B cell (primary cell): ENCODE measurements at regions not wholly inside any gene's neighbourhood (a gene's known extent, or its start where the extent isn't known, plus 50 kb on each side); places are given as distances from the start of the nearest gene placed in this dataset.

Experiments
- ATAC-seq: fragments of 200-7000 bp; cut with Tn5 transposase; one replicate; pipeline ENCODE4 v1.10.0; 2021; ENCODE audit warnings: low read depth, mild to moderate bottlenecking, moderate number of reproducible peaks, moderate library complexity
- CTCF ChIA-PET: fragments of 350-600 bp; sonication (Branson Sonifier 250); formaldehyde crosslinking; loops from one replicate; lab custom pipeline; 2021; ENCODE audit warnings: antibody characterized with exemption, inconsistent platforms; lab: Charles Lee
- POLR2A ChIA-PET: fragments of 350-600 bp; sonication (Branson Sonifier 250); formaldehyde crosslinking; loops from one replicate; lab custom pipeline; 2021; ENCODE audit warnings: antibody characterized with exemption; lab: Charles Lee
- DNase-seq: peaks from one replicate; pipeline ENCODE4 v3.0.0; 2013
- H2AFZ ChIP-seq: 2 replicates; pipeline ENCODE4 v1.6.1; 2012; ENCODE audit warnings: mild to moderate bottlenecking, low read depth, low read length; ENCODE audit not compliant: insufficient read depth, poor library complexity, severe bottlenecking
- H3K27ac ChIP-seq, 2 donors: 1 replicate in 1 of 2; 2 replicates in 1 of 2; pipeline ENCODE4 v1.5.1; 2012 to 2013; ENCODE audit warnings: low read length in 2 of 2, mild to moderate bottlenecking in 2 of 2, moderate library complexity in 1 of 2
- H3K27me3 ChIP-seq, 4 experiments: fragments of 200-600 bp in 1 of 4; sonication (generic) in 1 of 4; replicated peaks in 1 of 4; 1 replicate in 2 of 4; 2 replicates in 2 of 4; pipeline versions ENCODE4 v1.6.1 to v1.7.0; 2013 to 2016; ENCODE audit warnings: low read length in 3 of 4, mild to moderate bottlenecking in 2 of 4, mixed read lengths in 1 of 4, moderate library complexity in 1 of 4; ENCODE audit not compliant: insufficient read depth in 4 of 4, control insufficient read depth in 3 of 4; ENCODE audit errors: control extremely low read depth in 1 of 4
- H3K36me3 ChIP-seq, 2 experiments: replicated peaks in 1 of 2; 1 replicate in 1 of 2; 2 replicates in 1 of 2; pipeline versions ENCODE4 v1.6.1 to v1.7.1; 2013; ENCODE audit warnings: low read length in 1 of 2; ENCODE audit not compliant: insufficient read depth in 2 of 2, control insufficient read depth in 1 of 2; ENCODE audit errors: control extremely low read depth in 1 of 2, extremely low read depth in 1 of 2
- H3K4me1 ChIP-seq, 2 donors: fragments of 200-600 bp in 1 of 2; sonication (generic) in 1 of 2; 1 replicate in 1 of 2; 2 replicates in 1 of 2; pipeline versions ENCODE4 v1.5.1 to v1.6.1; 2013 to 2017; ENCODE audit warnings: low read length in 2 of 2; ENCODE audit not compliant: control insufficient read depth in 2 of 2, insufficient read depth in 2 of 2
- H3K4me2 ChIP-seq: replicated peaks from 2 replicates; pipeline ENCODE3; 2012; ENCODE audit warnings: mild to moderate bottlenecking, low read depth, low read length; ENCODE audit not compliant: poor library complexity, severe bottlenecking
- H3K4me3 ChIP-seq, 5 experiments: fragments of 200-600 bp in 1 of 5; sonication (generic) in 1 of 5; 1 replicate in 3 of 5; 2 replicates in 2 of 5; pipeline versions ENCODE4 v1.5.1 to v1.7.0; 2011 to 2016; ENCODE audit warnings: low read length in 4 of 5, mild to moderate bottlenecking in 4 of 5, low read depth in 2 of 5, control low read depth in 1 of 5, moderate library complexity in 1 of 5; ENCODE audit not compliant: insufficient read depth in 1 of 5; ENCODE audit errors: control extremely low read depth in 1 of 5, extremely low read depth in 1 of 5
- H3K79me2 ChIP-seq: fragments of 200-600 bp; sonication (generic); one replicate; pipeline ENCODE4 v1.6.0; 2016; ENCODE audit warnings: low read length; ENCODE audit not compliant: control insufficient read depth, insufficient read depth
- H3K9ac ChIP-seq: fragments of 200-600 bp; sonication (generic); 2 replicates; pipeline ENCODE4 v1.6.1; 2017; ENCODE audit warnings: mild to moderate bottlenecking, low read length, moderate library complexity
- H3K9me3 ChIP-seq, 3 donors: one replicate each; pipeline versions ENCODE4 v1.6.1 to v1.7.1; 2013; ENCODE audit warnings: low read length in 2 of 3; ENCODE audit not compliant: control insufficient read depth in 2 of 3, insufficient read depth in 1 of 3; ENCODE audit errors: control extremely low read depth in 1 of 3
- H4K20me1 ChIP-seq: 2 replicates; pipeline ENCODE4 v1.6.0; 2012; ENCODE audit warnings: mild to moderate bottlenecking, low read length; ENCODE audit not compliant: insufficient read depth, control insufficient read depth, poor library complexity, severe bottlenecking
- H3K27ac Mint-ChIP-seq: one replicate; pipeline ENCODE4 v1.8.0; 2021; ENCODE audit warnings: mixed read lengths
- H3K27me3 Mint-ChIP-seq: one replicate; pipeline ENCODE4 v1.8.0; 2021; ENCODE audit warnings: mixed read lengths
- H3K4me1 Mint-ChIP-seq: one replicate; pipeline ENCODE4 v1.8.0; 2021; ENCODE audit warnings: mixed read lengths
- H3K4me3 Mint-ChIP-seq: one replicate; pipeline ENCODE4 v1.8.0; 2021; ENCODE audit warnings: mixed read lengths
- H3K9me3 Mint-ChIP-seq: one replicate; pipeline ENCODE4 v1.8.0; 2022; ENCODE audit warnings: mixed read lengths; ENCODE audit not compliant: insufficient read depth
- EZH2 ChIP-seq: IDR thresholded peaks from 2 replicates; pipeline ENCODE4 v1.6.1; 2012; ENCODE audit warnings: borderline replicate concordance, low read depth, mild to moderate bottlenecking, moderate library complexity, low read length; ENCODE audit not compliant: insufficient read depth, poor library complexity, severe bottlenecking
- WGBS: methylation state at CpG from one replicate; pipeline ENCODE4 v1.1.5; 2013; ENCODE audit warnings: missing lambda C conversion rate; ENCODE audit not compliant: insufficient coverage; 5-methylcytosine and 5-hydroxymethylcytosine counted together
- intact Hi-C: fragments of 100-400 bp; cut with micrococcal nuclease; formaldehyde crosslinking; loops from one replicate; pipeline ENCODE4 v1.10.0; 2022
- TF ChIP-seq, protein P1 (sequence below): fragments of 200-600 bp; IDR thresholded peaks from one replicate; pipeline ENCODE4 v1.8.0; 2022; ENCODE audit warnings: antibody characterized with exemption, mild to moderate bottlenecking

DNA sequence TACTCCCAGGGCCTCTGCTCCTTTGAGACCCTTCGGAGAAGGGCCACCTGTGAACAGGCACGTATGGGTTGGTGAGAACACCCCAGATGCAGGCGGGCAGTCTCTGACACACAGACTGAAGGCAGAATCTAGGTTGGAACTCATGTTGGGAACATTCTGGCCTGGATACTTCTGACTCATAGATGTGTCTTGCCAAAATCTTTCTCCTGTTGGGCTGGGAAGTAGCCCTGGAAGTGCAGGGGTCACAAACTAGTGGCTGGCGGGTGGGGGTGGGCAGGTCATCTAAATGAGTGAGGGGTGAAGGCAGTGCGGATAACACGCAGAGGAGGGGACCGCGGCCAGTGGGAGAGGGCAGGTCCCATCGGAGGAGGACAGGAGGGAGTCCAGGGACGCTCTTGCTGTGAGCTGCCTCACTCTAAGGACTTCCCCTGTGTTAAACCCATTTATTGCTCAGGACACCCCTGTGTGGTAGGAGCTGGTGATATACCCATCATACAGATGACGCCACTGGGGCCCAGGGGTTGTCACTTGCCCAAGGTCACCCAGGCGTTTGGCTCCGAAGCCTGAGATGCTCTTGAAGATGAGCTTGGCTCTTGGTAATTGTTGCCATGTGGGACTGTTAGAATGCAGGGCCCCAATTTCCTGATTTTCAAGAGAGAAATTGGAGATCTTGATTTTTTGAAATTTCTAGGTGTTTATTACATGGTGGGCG, 181.0 kb downstream of the PTPRU start:
- Mint-ChIP-seq H3K4me3 (no peak overlapping the region), H3K9me3 (no peaks in the 10 kb centered on the region), H3K4me1 (no peaks in the 10 kb centered on the region), H3K27ac (no peak overlapping the region), H3K27me3 (peaks cover 28% of the 10 kb centered on the region)
- TF ChIP-seq EZH2 = no peak
- TF ChIP-seq, protein P1, sequence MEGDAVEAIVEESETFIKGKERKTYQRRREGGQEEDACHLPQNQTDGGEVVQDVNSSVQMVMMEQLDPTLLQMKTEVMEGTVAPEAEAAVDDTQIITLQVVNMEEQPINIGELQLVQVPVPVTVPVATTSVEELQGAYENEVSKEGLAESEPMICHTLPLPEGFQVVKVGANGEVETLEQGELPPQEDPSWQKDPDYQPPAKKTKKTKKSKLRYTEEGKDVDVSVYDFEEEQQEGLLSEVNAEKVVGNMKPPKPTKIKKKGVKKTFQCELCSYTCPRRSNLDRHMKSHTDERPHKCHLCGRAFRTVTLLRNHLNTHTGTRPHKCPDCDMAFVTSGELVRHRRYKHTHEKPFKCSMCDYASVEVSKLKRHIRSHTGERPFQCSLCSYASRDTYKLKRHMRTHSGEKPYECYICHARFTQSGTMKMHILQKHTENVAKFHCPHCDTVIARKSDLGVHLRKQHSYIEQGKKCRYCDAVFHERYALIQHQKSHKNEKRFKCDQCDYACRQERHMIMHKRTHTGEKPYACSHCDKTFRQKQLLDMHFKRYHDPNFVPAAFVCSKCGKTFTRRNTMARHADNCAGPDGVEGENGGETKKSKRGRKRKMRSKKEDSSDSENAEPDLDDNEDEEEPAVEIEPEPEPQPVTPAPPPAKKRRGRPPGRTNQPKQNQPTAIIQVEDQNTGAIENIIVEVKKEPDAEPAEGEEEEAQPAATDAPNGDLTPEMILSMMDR = no peak
- intact Hi-C loops = no loop called here
- CTCF ChIA-PET = no interaction called here
- H3K4me2 ChIP-seq = no peak overlapping the region
- no peaks in the 10 kb centered on the region for H3K79me2 ChIP-seq
- DNase-seq (no peak), ATAC-seq (no peak)
- H2AFZ ChIP-seq = no peak overlapping the region
- H3K4me3 ChIP-seq = no peak overlapping the region
- POLR2A ChIA-PET = no interaction called here
- H3K27me3 ChIP-seq = no peaks in the 10 kb centered on the region
- 84% methylated on average over 8 of the region's 14 CpGs for WGBS
- no peaks in the 10 kb centered on the region for H4K20me1 ChIP-seq
- no peaks in the 10 kb centered on the region for H3K4me1 ChIP-seq
- H3K36me3 ChIP-seq = no peaks in the 10 kb centered on the region
- H3K9me3 ChIP-seq = no peaks in the 10 kb centered on the region
- H3K27ac ChIP-seq = no peak overlapping the region
- no peak overlapping the region for H3K9ac ChIP-seq

DNA sequence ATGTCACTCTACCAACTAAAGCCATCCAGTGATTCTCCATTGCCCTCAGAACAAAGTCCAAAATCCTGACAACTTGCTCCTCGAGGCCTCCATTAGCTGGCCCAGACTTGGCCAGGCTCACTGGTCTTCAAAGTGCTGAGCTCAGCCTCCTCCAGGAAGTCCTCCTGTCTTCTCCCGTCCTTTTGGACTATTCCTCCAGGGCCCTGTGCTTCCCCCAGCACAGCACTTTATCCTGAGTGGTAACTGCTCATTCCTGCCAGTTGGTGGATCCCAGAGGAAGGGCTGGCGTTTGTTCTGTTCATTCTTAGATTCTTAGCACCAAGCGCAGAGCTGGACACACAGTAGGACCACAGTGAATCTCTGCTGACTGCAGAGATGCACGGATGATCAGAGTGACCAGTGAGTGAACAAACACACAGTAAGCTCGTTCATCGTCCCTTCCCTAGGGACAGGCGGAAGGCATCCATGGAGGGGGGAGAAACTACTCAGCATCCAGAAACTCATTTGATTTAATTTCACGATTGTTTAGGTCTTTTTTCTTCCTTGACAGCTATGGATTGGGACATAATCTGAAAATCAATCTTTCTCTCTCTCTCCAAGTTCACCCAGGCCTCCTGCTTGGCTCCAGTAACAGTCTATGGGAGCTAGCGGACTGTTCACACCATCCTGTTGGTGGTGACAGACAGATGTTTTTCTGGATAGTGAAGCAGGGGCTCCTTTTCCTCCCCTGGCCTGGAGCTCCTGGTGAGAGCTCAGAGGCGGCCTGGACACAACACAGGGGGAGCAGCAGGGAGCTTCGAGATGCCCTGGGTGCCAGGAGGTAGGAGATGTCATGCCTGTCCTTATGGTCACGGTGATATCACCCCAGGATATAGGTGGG, 180.2 kb downstream of the PTPRU start:
- ATAC-seq (no peak), DNase-seq (no peak)
- Histone ChIP-seq H3K36me3 (no peaks in the 10 kb centered on the region), H3K4me2 (no peak overlapping the region), H3K9me3 (no peaks in the 10 kb centered on the region), H2AFZ (no peak overlapping the region), H3K27ac (no peak overlapping the region), H3K9ac (no peak overlapping the region), H3K4me1 (no peaks in the 10 kb centered on the region), H3K79me2 (no peaks in the 10 kb centered on the region), H3K4me3 (no peak overlapping the region), H3K27me3 (no peaks in the 10 kb centered on the region), H4K20me1 (no peaks in the 10 kb centered on the region)
- CTCF ChIA-PET = no interaction called here
- POLR2A ChIA-PET = no interaction called here
- TF ChIP-seq, protein P1 = no peak
- TF ChIP-seq EZH2 = no peak
- 59% methylated on average over 8 of the region's 13 CpGs for WGBS
- H3K27ac Mint-ChIP-seq = no peak overlapping the region
- H3K9me3 Mint-ChIP-seq = no peaks in the 10 kb centered on the region
- no peaks in the 10 kb centered on the region for H3K4me1 Mint-ChIP-seq
- no peak overlapping the region for H3K4me3 Mint-ChIP-seq
- intact Hi-C loops = no loop called here
- H3K27me3 Mint-ChIP-seq = peaks cover 21% of the 10 kb centered on the region
